Hematopoietic multipotent progenitor cell treated with erythropoietin and hydrocortisone succinate and interleukin-3 and kit ligand, for 15 days (in vitro differentiated cells): ENCODE measurements at regions not wholly inside any gene's neighbourhood (a gene's known extent, or its start where the extent isn't known, plus 50 kb on each side); places are given as distances from the start of the nearest gene placed in this dataset.
"Not testable (repeated sequence)": the region's sequence is repeated elsewhere in the genome, so short reads cannot be mapped to it uniquely, and the experiment has no call there.

Experiments
- DNase-seq: peaks from one replicate; pipeline ENCODE4 v3.0.0-alpha.2; 2015; ENCODE audit warnings: low spot score

- DNase-seq, result no peak
These were observed 1840.1 kb upstream of the RAG2 start for GRCh38 chr11:38438091-38438490.

GRCh38 chr11:38425578-38425977 lies 1827.5 kb upstream of the RAG2 start:
- no peak for DNase-seq

- no peak for DNase-seq
These were observed 1825.0 kb upstream of the RAG2 start for GRCh38 chr11:38423042-38423441.

GRCh38 chr11:38416141-38416540 lies 1818.1 kb upstream of the RAG2 start:
- DNase-seq, result no peak

- no peak for DNase-seq
These were observed 1813.1 kb upstream of the RAG2 start for GRCh38 chr11:38411149-38411548.

- DNase-seq, result no peak
These were observed 1804.0 kb upstream of the RAG2 start for GRCh38 chr11:38402063-38402462.

- no peak for DNase-seq
These were observed 1794.1 kb upstream of the RAG2 start for GRCh38 chr11:38392176-38392575.

GRCh38 chr11:38384568-38384967 lies 1786.5 kb upstream of the RAG2 start:
- no peak for DNase-seq

GRCh38 chr11:38365274-38365673 lies 1767.2 kb upstream of the RAG2 start:
- DNase-seq, result no peak

- DNase-seq, result no peak
These were observed 1758.2 kb upstream of the RAG2 start for GRCh38 chr11:38356255-38356654.

GRCh38 chr11:38345286-38345685 lies 1747.2 kb upstream of the RAG2 start:
- no peak for DNase-seq

- DNase-seq, result not testable (repeated sequence)
These were observed 1743.6 kb upstream of the RAG2 start for GRCh38 chr11:38341612-38342011.

- DNase-seq, result no peak
These were observed 1741.9 kb upstream of the RAG2 start for GRCh38 chr11:38339835-38340440.

GRCh38 chr11:38338022-38338421 lies 1740.0 kb upstream of the RAG2 start:
- DNase-seq, result not testable (repeated sequence)

- DNase-seq, result no peak
These were observed 1734.0 kb upstream of the RAG2 start for GRCh38 chr11:38332046-38332445.

- DNase-seq, result no peak
These were observed 1732.5 kb upstream of the RAG2 start for GRCh38 chr11:38330578-38330977.

- no peak for DNase-seq
These were observed 1726.1 kb upstream of the RAG2 start for GRCh38 chr11:38323961-38324761.

GRCh38 chr11:38315151-38315550 lies 1717.1 kb upstream of the RAG2 start:
- no peak for DNase-seq

- DNase-seq, result no peak
These were observed 1709.4 kb upstream of the RAG2 start for GRCh38 chr11:38307455-38307854.

GRCh38 chr11:38305682-38306081 lies 1707.6 kb upstream of the RAG2 start:
- no peak for DNase-seq

- no peak for DNase-seq
These were observed 1706.9 kb upstream of the RAG2 start for GRCh38 chr11:38304926-38305325.

GRCh38 chr11:38302564-38302963 lies 1704.5 kb upstream of the RAG2 start:
- no peak for DNase-seq

GRCh38 chr11:38300570-38300969 lies 1702.5 kb upstream of the RAG2 start:
- DNase-seq, result no peak
